ENCODE measurements at regions not wholly inside any gene's neighbourhood (a gene's known extent, or its start where the extent isn't known, plus 50 kb on each side); places are given as distances from the start of the nearest gene placed in this dataset.

GRCh38 chr4:124803026-124803425, 90.5 kb upstream of the ANKRD50 start:
- Histone ChIP-seq H3K27me3 (ENCODE audit: insufficient read depth, low read length) (no peaks in the 10 kb centered on the region), H3K4me1 (ENCODE audit: control insufficient read depth in 1 of 2, insufficient read depth in 2 of 2, low read length in 2 of 2) (no peaks in the 10 kb centered on the region), H3K9me3 (ENCODE audit: control insufficient read depth in 1 of 2, insufficient read depth in 1 of 2, low read depth in 1 of 2, low read length in 2 of 2) (no peaks in the 10 kb centered on the region), H3K4me3 (replicated peaks in 1 of 2; ENCODE audit: low read depth in 1 of 2, low read length in 2 of 2) (no peak overlapping the region), H3K27ac (ENCODE audit: low read depth, low read length) (no peak overlapping the region), H3K9me2 (ENCODE audit: insufficient read depth) (peaks cover 3% of the 10 kb centered on the region; the same call in 1 of the 2 replicates), H3K4me2 (ENCODE audit: low read length) (no peak overlapping the region), H3K9ac (ENCODE audit: low read length) (no peak overlapping the region), H4K20me1 (ENCODE audit: insufficient read depth) (no peaks in the 10 kb centered on the region), H2AFZ (ENCODE audit: low read depth, low read length, poor library complexity, severe bottlenecking) (no peak overlapping the region), H3K36me3 (ENCODE audit: control insufficient read depth in 1 of 2, insufficient read depth in 2 of 2, low read length in 2 of 2) (no peaks in the 10 kb centered on the region), H3K79me2 (ENCODE audit: insufficient read depth, low read length) (no peaks in the 10 kb centered on the region)
- TF ChIP-seq CEBPB (IDR thresholded peaks at IDR 0.05; ENCODE audit: low read depth) (no peak), YY1 (IDR thresholded peaks at IDR 0.05; ENCODE audit: extremely low read depth, insufficient replicate concordance, low read depth, low read length) (no peak), RAD21 (IDR thresholded peaks at IDR 0.05; ENCODE audit: low read depth) (no peak), ATF3 (IDR thresholded peaks at IDR 0.05) (no peak), POLR2A (IDR thresholded peaks at IDR 0.05; ENCODE audit: borderline replicate concordance, extremely low read depth, insufficient read depth, insufficient read length) (no peak), SIN3A (IDR thresholded peaks at IDR 0.05; ENCODE audit: low read depth) (no peak), MAX (IDR thresholded peaks at IDR 0.05) (no peak), SP1 (IDR thresholded peaks at IDR 0.05; ENCODE audit: low read depth) (no peak), EGR1 (IDR thresholded peaks at IDR 0.05; ENCODE audit: low read depth) (no peak)
- DNase-seq (ENCODE audit: low read depth, low spot score) (no peak), ATAC-seq (no peak)
- no TSS peak for BruUV-seq (replicated peaks)
- ChIA-PET CTCF (no interaction called here), POLR2A (no interaction called here), RAD21 (ENCODE audit: low non-redundant PET in 1 of 2, low total read pairs in 2 of 2, uncharacterized antibody in 2 of 2, unreplicated experiment in 2 of 2) (no interaction called here)
- intact Hi-C loops (cut with micrococcal nuclease) = no loop called here

- Histone ChIP-seq H3K4me1 (ENCODE audit: control insufficient read depth in 1 of 2, insufficient read depth in 2 of 2, low read length in 2 of 2) (no peaks in the 10 kb centered on the region), H3K79me2 (ENCODE audit: insufficient read depth, low read length) (no peaks in the 10 kb centered on the region), H3K9me3 (ENCODE audit: control insufficient read depth in 1 of 2, insufficient read depth in 1 of 2, low read depth in 1 of 2, low read length in 2 of 2) (no peaks in the 10 kb centered on the region), H3K9me2 (ENCODE audit: insufficient read depth) (peaks cover 3% of the 10 kb centered on the region; the same call in 1 of the 2 replicates), H3K9ac (ENCODE audit: low read length) (no peak overlapping the region), H3K4me3 (replicated peaks in 1 of 2; ENCODE audit: low read depth in 1 of 2, low read length in 2 of 2) (no peak overlapping the region), H3K36me3 (ENCODE audit: control insufficient read depth in 1 of 2, insufficient read depth in 2 of 2, low read length in 2 of 2) (no peaks in the 10 kb centered on the region), H4K20me1 (ENCODE audit: insufficient read depth) (no peaks in the 10 kb centered on the region), H3K27me3 (ENCODE audit: insufficient read depth, low read length) (no peaks in the 10 kb centered on the region), H3K27ac (ENCODE audit: low read depth, low read length) (no peak overlapping the region), H3K4me2 (ENCODE audit: low read length) (no peak overlapping the region), H2AFZ (ENCODE audit: low read depth, low read length, poor library complexity, severe bottlenecking) (no peak overlapping the region)
- no peak for TF ChIP-seq ZNF274 (IDR thresholded peaks at IDR 0.05; ENCODE audit: low read depth, low read length)
- TF ChIP-seq SRF (IDR thresholded peaks at IDR 0.05; ENCODE audit: low read depth) = no peak
- TF ChIP-seq ATF3 (IDR thresholded peaks at IDR 0.05) = no peak
- TF ChIP-seq EZH2phosphoT487 (IDR thresholded peaks at IDR 0.05; ENCODE audit: borderline replicate concordance) = no peak
- no peak for TF ChIP-seq TCF7L2 (IDR thresholded peaks at IDR 0.05; ENCODE audit: borderline replicate concordance, extremely low read depth, insufficient read depth, insufficient read length)
- TF ChIP-seq CBX3 (IDR thresholded peaks at IDR 0.05; ENCODE audit: low read depth) = no peak
- TF ChIP-seq ZFX (IDR thresholded peaks at IDR 0.05) = no peak
- ATAC-seq = no peak
- ChIA-PET RAD21 (ENCODE audit: low non-redundant PET in 1 of 2, low total read pairs in 2 of 2, uncharacterized antibody in 2 of 2, unreplicated experiment in 2 of 2) (no interaction called here), POLR2A (no interaction called here), CTCF (no interaction called here)
- no peak for DNase-seq (ENCODE audit: low read depth, low spot score)
- BruUV-seq (replicated peaks) = no TSS peak
- intact Hi-C loops (cut with micrococcal nuclease) = no loop called here
Observed at GRCh38 chr4:124797223-124797622, 84.7 kb upstream of the ANKRD50 start.

Data from HCT116 (cell line).